Caco-2 (cell line): ENCODE measurements at regions not wholly inside any gene's neighbourhood (a gene's known extent, or its start where the extent isn't known, plus 50 kb on each side); places are given as distances from the start of the nearest gene placed in this dataset.

Experiments
- BruUV-seq: library from RNA; stranded (reverse); fragments of 400-500 nt; replicated peaks from 2 replicates; lab custom pipeline; 2021; lab: Mats Ljungman, UMichigan
- CTCF ChIA-PET: fragments of 300-600 bp; sonication (Branson Sonifier 250); formaldehyde crosslinking; loops from one replicate; lab custom pipeline; 2022; ENCODE audit warnings: antibody characterized with exemption; lab: Charles Lee
- POLR2A ChIA-PET: fragments of 300-600 bp; sonication (Branson Sonifier 250); formaldehyde crosslinking; loops from one replicate; lab custom pipeline; 2022; ENCODE audit warnings: antibody characterized with exemption; lab: Charles Lee
- DNase-seq, 2 experiments: peaks; one replicate each; pipeline versions ENCODE4 v3.0.0 to v3.0.0-alpha.2; 2020 to 2022
- H3K27me3 ChIP-seq: replicated peaks from 2 replicates; pipeline ENCODE4 v1.6.0; 2011; ENCODE audit warnings: low read length; ENCODE audit not compliant: control insufficient read depth, insufficient read depth
- H3K36me3 ChIP-seq: 2 replicates; pipeline ENCODE4 v1.5.1; 2011; ENCODE audit warnings: low read length; ENCODE audit not compliant: control insufficient read depth, insufficient read depth
- H3K4me1 ChIP-seq: fragments of 250-450 bp; sonication (Bioruptor Pico); 2 replicates; pipeline ENCODE4 v1.5.1; 2020; ENCODE audit warnings: mild to moderate bottlenecking
- H3K4me3 ChIP-seq: 2 replicates; pipeline ENCODE4 v1.5.1; 2011; ENCODE audit warnings: low read depth, mild to moderate bottlenecking, control low read depth, low read length
- H3K9me3 ChIP-seq: fragments of 250-450 bp; sonication (Bioruptor Pico); 2 replicates; pipeline ENCODE4 v1.5.1; 2020; ENCODE audit warnings: mild to moderate bottlenecking, moderate library complexity
- H3K27ac Mint-ChIP-seq: one replicate; pipeline ENCODE4 v1.8.0; 2022; ENCODE audit warnings: mixed read lengths; ENCODE audit not compliant: unreplicated experiment
- H3K27me3 Mint-ChIP-seq: one replicate; pipeline ENCODE4 v1.8.0; 2022; ENCODE audit warnings: mixed read lengths; ENCODE audit not compliant: insufficient read depth, unreplicated experiment
- H3K36me3 Mint-ChIP-seq: one replicate; pipeline ENCODE4 v1.8.0; 2022; ENCODE audit warnings: mild to moderate bottlenecking, mixed read lengths; ENCODE audit not compliant: insufficient read depth, unreplicated experiment
- H3K4me1 Mint-ChIP-seq: one replicate; pipeline ENCODE4 v1.8.0; 2022; ENCODE audit warnings: low read depth, mixed read lengths; ENCODE audit not compliant: unreplicated experiment
- H3K4me3 Mint-ChIP-seq: one replicate; pipeline ENCODE4 v1.8.0; 2022; ENCODE audit warnings: mild to moderate bottlenecking, moderate library complexity, mixed read lengths; ENCODE audit not compliant: unreplicated experiment
- H3K9me3 Mint-ChIP-seq: one replicate; pipeline ENCODE4 v1.8.0; 2022; ENCODE audit warnings: mixed read lengths; ENCODE audit not compliant: unreplicated experiment
- intact Hi-C: fragments of 100-400 bp; cut with micrococcal nuclease; formaldehyde crosslinking; loops from one replicate; pipeline ENCODE4 v1.10.0; 2022; ENCODE audit not compliant: unreplicated experiment
- TF ChIP-seq, protein P1 (sequence below), 2 experiments: fragments of 200-600 bp in 1 of 2; IDR thresholded peaks; 1 replicate in 1 of 2; 2 replicates in 1 of 2; pipeline versions ENCODE4 v1.5.1 to v1.8.0; 2011 to 2022; ENCODE audit warnings: antibody characterized with exemption in 1 of 2, control low read depth in 1 of 2, inconsistent platforms in 1 of 2, low read depth in 1 of 2, low read length in 1 of 2, mild to moderate bottlenecking in 1 of 2, moderate library complexity in 1 of 2; ENCODE audit not compliant: insufficient read depth in 1 of 2, severe bottlenecking in 1 of 2, unreplicated experiment in 1 of 2

DNA sequence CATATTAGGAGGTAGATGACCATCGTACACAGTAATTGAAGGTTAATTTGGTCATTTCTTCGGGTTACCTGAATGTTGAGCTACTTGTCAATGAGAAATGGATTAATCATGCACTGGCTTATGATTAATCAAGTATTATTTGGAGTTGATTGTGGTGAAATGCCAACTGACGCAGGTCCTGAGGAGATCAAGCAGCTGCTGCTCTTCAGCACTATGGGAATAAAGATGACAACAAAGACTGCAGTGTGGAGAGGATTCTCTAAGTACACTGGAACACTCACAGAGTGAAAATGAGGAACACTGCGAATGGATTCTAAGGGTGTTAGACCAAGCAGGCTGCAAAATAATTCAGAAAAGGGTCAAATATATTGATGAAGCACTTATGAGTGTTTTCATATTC lies 202.8 kb upstream of the DIO2 start:
- Mint-ChIP-seq H3K9me3 (no peaks in the 10 kb centered on the region), H3K36me3 (no peaks in the 10 kb centered on the region), H3K4me3 (no peak overlapping the region), H3K27ac (no peak overlapping the region), H3K27me3 (no peaks in the 10 kb centered on the region), H3K4me1 (no peaks in the 10 kb centered on the region)
- ChIA-PET CTCF (no interaction called here), POLR2A (no interaction called here)
- intact Hi-C loops, result no loop called here
- TF ChIP-seq, protein P1, sequence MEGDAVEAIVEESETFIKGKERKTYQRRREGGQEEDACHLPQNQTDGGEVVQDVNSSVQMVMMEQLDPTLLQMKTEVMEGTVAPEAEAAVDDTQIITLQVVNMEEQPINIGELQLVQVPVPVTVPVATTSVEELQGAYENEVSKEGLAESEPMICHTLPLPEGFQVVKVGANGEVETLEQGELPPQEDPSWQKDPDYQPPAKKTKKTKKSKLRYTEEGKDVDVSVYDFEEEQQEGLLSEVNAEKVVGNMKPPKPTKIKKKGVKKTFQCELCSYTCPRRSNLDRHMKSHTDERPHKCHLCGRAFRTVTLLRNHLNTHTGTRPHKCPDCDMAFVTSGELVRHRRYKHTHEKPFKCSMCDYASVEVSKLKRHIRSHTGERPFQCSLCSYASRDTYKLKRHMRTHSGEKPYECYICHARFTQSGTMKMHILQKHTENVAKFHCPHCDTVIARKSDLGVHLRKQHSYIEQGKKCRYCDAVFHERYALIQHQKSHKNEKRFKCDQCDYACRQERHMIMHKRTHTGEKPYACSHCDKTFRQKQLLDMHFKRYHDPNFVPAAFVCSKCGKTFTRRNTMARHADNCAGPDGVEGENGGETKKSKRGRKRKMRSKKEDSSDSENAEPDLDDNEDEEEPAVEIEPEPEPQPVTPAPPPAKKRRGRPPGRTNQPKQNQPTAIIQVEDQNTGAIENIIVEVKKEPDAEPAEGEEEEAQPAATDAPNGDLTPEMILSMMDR (IDR thresholded peaks at IDR 0.05; ENCODE audit: insufficient read depth in 1 of 2, low read depth in 1 of 2, low read length in 1 of 2, severe bottlenecking in 1 of 2, unreplicated experiment in 1 of 2), result no peak
- H3K27me3 ChIP-seq, result no peaks in the 10 kb centered on the region
- H3K4me1 ChIP-seq, result no peaks in the 10 kb centered on the region
- no TSS peak for BruUV-seq
- no peaks in the 10 kb centered on the region for H3K9me3 ChIP-seq
- H3K36me3 ChIP-seq, result no peaks in the 10 kb centered on the region
- H3K4me3 ChIP-seq, result no peak overlapping the region
- DNase-seq, result no peak

DNA sequence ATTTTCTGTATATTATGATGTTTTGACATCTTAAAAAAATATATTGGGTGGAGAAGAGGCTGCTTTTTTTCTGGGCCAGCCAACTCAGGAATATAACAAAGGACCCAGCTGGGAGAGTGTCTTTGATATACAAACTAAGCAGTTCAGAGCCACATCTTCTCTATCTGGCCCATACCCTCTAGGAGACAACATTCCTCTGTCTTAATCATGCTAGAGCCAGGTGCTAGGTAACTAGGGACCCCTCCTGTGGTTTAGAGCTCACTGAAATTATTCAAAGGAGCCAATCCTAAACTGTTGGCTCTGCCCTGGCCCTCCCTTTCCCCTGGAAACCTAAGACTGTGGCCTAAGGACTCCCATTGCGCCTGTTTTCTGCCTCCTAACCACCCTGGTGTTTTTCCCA lies 193.1 kb upstream of the DIO2 start:
- TF ChIP-seq, protein P1 (IDR thresholded peaks at IDR 0.05; ENCODE audit: insufficient read depth in 1 of 2, low read depth in 1 of 2, low read length in 1 of 2, severe bottlenecking in 1 of 2, unreplicated experiment in 1 of 2), result no peak
- intact Hi-C loops, result no loop called here
- Histone ChIP-seq H3K36me3 (no peaks in the 10 kb centered on the region), H3K27me3 (no peaks in the 10 kb centered on the region), H3K4me3 (no peak overlapping the region), H3K4me1 (no peaks in the 10 kb centered on the region), H3K9me3 (no peaks in the 10 kb centered on the region)
- CTCF ChIA-PET, result no interaction called here
- DNase-seq, result no peak
- H3K4me3 Mint-ChIP-seq, result no peak overlapping the region
- H3K4me1 Mint-ChIP-seq, result no peaks in the 10 kb centered on the region
- POLR2A ChIA-PET, result no interaction called here
- H3K27me3 Mint-ChIP-seq, result no peaks in the 10 kb centered on the region
- no peaks in the 10 kb centered on the region for H3K9me3 Mint-ChIP-seq
- no peak overlapping the region for H3K27ac Mint-ChIP-seq
- no peaks in the 10 kb centered on the region for H3K36me3 Mint-ChIP-seq
- no TSS peak for BruUV-seq

DNA sequence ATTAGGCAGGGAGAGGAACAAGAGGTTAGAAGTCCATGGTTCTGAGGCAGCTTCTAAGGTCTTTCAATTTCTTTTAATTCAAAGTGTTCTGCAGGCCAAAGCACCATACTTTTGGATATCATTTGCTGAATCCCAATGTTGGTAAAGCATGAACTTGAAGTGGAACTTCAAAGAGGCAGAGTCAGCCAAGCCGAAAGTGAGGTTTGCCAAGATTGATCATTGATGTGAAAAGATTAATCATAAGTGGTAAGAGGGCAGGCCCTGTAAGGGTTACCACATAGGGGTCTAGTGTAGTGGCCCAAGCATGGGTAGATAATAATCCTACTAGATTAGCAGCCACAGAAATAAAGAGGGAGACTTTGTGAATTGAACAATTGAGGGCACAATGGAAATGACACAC lies 191.7 kb upstream of the DIO2 start:
- no peaks in the 10 kb centered on the region for H3K36me3 Mint-ChIP-seq
- Histone ChIP-seq H3K9me3 (no peaks in the 10 kb centered on the region), H3K36me3 (no peaks in the 10 kb centered on the region), H3K4me3 (no peak overlapping the region), H3K4me1 (no peaks in the 10 kb centered on the region), H3K27me3 (no peaks in the 10 kb centered on the region)
- intact Hi-C loops, result no loop called here
- TF ChIP-seq, protein P1 (IDR thresholded peaks at IDR 0.05; ENCODE audit: insufficient read depth in 1 of 2, low read depth in 1 of 2, low read length in 1 of 2, severe bottlenecking in 1 of 2, unreplicated experiment in 1 of 2), result no peak
- no peaks in the 10 kb centered on the region for H3K9me3 Mint-ChIP-seq
- no peaks in the 10 kb centered on the region for H3K27me3 Mint-ChIP-seq
- POLR2A ChIA-PET, result no interaction called here
- no peak overlapping the region for H3K4me3 Mint-ChIP-seq
- no peak overlapping the region for H3K27ac Mint-ChIP-seq
- no peaks in the 10 kb centered on the region for H3K4me1 Mint-ChIP-seq
- BruUV-seq, result no TSS peak
- CTCF ChIA-PET, result no interaction called here
- no peak for DNase-seq
